ENCODE measurements at regions not wholly inside any gene's neighbourhood (a gene's known extent, or its start where the extent isn't known, plus 50 kb on each side); places are given as distances from the start of the nearest gene placed in this dataset.

- CTCF ChIA-PET, result interaction anchor here (1.0 to 1.1 kb wide), 2 partner anchors 19 to 22 kb away, joined by 4 to 5 read pairs; no protein-coding TSS in a partner anchor
- Mint-ChIP-seq H3K9me3 (peaks cover 4% of the 10 kb centered on the region; the same call in 1 of the 2 replicates), H3K4me1 (no peaks in the 10 kb centered on the region; the same call in 1 of the 2 replicates), H3K36me3 (peaks cover 19% of the 10 kb centered on the region), H3K27ac (no peak overlapping the region), H3K4me3 (no peak overlapping the region), H3K27me3 (ENCODE audit: low read depth) (no peaks in the 10 kb centered on the region; the same call in 1 of the 2 replicates)
- DNase-seq (ENCODE audit: low spot score) (no peak), ATAC-seq (peak; percentile 41)
- POLR2A ChIA-PET, result no interaction called here
- TF ChIP-seq PRDM15 (CRISPR knock-in tag; IDR thresholded peaks at IDR 0.05), result no peak
- 0 out of 2 replicates have a peak, but pooled peaks have one; percentile 48 for TF ChIP-seq USF1 (CRISPR knock-in tag; IDR thresholded peaks at IDR 0.05)
- peak; percentile 65 for TF ChIP-seq USF2 (CRISPR knock-in tag; IDR thresholded peaks at IDR 0.05)
Observed at GRCh38 chr1:61569303-61569621, 155.7 kb downstream of the TM2D1 start.

GRCh38 chr1:61568460-61569302 lies 156.3 kb downstream of the TM2D1 start:
- Mint-ChIP-seq H3K27me3 (ENCODE audit: low read depth) (no peaks in the 10 kb centered on the region; the same call in 1 of the 2 replicates), H3K27ac (no peak overlapping the region), H3K36me3 (peaks cover 19% of the 10 kb centered on the region), H3K4me1 (no peaks in the 10 kb centered on the region; the same call in 1 of the 2 replicates), H3K4me3 (no peak overlapping the region), H3K9me3 (no peaks in the 10 kb centered on the region; the same call in 1 of the 2 replicates)
- DNase-seq (ENCODE audit: low spot score), result no peak
- CTCF ChIA-PET, result interaction anchor here (1.0 to 1.1 kb wide), 2 partner anchors 20 to 21 kb away, joined by 4 to 5 read pairs; no protein-coding TSS in a partner anchor
- ATAC-seq, result no peak
- POLR2A ChIA-PET, result no interaction called here
- TF ChIP-seq KAT7 (CRISPR knock-in tag; IDR thresholded peaks at IDR 0.05; ENCODE audit: borderline replicate concordance), result no peak
- TF ChIP-seq MXD4 (CRISPR knock-in tag; IDR thresholded peaks at IDR 0.05; ENCODE audit: borderline replicate concordance), result no peak
- TF ChIP-seq ZNF281 (CRISPR knock-in tag; IDR thresholded peaks at IDR 0.05), result no peak
- TF ChIP-seq ZNF423 (CRISPR knock-in tag; IDR thresholded peaks at IDR 0.05), result no peak
- no peak for TF ChIP-seq CREM (CRISPR knock-in tag; IDR thresholded peaks at IDR 0.05)
- TF ChIP-seq HMGXB4 (CRISPR knock-in tag; IDR thresholded peaks at IDR 0.05), result no peak
- TF ChIP-seq MYBL2 (CRISPR knock-in tag; IDR thresholded peaks at IDR 0.05), result no peak
- TF ChIP-seq ZBTB21 (CRISPR knock-in tag; IDR thresholded peaks at IDR 0.05; ENCODE audit: borderline replicate concordance), result no peak
- no peak for TF ChIP-seq SMAD3 (CRISPR knock-in tag; IDR thresholded peaks at IDR 0.05; ENCODE audit: borderline replicate concordance)
- TF ChIP-seq ATF3 (CRISPR knock-in tag; conservative IDR thresholded peaks at IDR 0.05), result no peak
- TF ChIP-seq CBFB (CRISPR knock-in tag; IDR thresholded peaks at IDR 0.05; ENCODE audit: low read depth), result no peak
- TF ChIP-seq ELF4 (CRISPR knock-in tag; IDR thresholded peaks at IDR 0.05; ENCODE audit: low read depth), result no peak
- no peak for TF ChIP-seq FOXP4 (CRISPR knock-in tag; IDR thresholded peaks at IDR 0.05)
- TF ChIP-seq ZNF416 (CRISPR knock-in tag; IDR thresholded peaks at IDR 0.05), result no peak
- TF ChIP-seq EMX1 (CRISPR knock-in tag; IDR thresholded peaks at IDR 0.05), result no peak
- no peak for TF ChIP-seq RORB (CRISPR knock-in tag; IDR thresholded peaks at IDR 0.05)
- no peak for TF ChIP-seq ATF2 (CRISPR knock-in tag; IDR thresholded peaks at IDR 0.05; ENCODE audit: borderline replicate concordance, low read depth)
